ENCODE measurements at regions not wholly inside any gene's neighbourhood (a gene's known extent, or its start where the extent isn't known, plus 50 kb on each side); places are given as distances from the start of the nearest gene placed in this dataset.

DNA sequence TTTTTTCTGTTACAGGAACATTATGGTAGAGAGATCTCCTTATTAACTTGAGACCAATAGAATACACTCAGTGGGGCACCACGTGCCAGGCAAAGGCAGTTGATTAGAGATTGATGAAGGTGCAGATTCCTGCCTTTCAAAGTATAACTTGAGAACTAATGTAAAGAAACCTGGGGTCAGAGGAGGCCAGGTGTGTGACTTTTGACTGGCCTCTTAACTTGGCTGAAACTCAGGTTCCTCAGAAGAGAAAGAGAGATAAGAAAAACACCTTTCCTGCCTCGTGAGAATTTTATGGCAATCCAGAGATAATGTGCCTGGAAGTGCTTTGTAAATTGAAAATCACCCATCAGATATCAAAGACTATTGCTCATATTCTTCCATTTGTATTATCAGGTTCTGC lies 110.7 kb upstream of the GZMB start:
- Histone ChIP-seq H3K4me1 (no peaks in the 10 kb centered on the region), H3K9me3 (no peaks in the 10 kb centered on the region), H3K36me3 (no peaks in the 10 kb centered on the region), H3K27ac (no peak overlapping the region), H3K4me3 (no peak overlapping the region), H3K27me3 (no peaks in the 10 kb centered on the region)
- ATAC-seq (no peak), DNase-seq (no peak)
- TF ChIP-seq CTCF (IDR thresholded peaks at IDR 0.05), result no peak
- intact Hi-C loops (cut with DNase I), result no loop called here

GRCh38 chr14:24741871-24742270 lies 107.9 kb upstream of the GZMB start:
- ATAC-seq (no peak), DNase-seq (no peak)
- no peaks in the 10 kb centered on the region for H3K9me3 ChIP-seq
- H3K36me3 ChIP-seq, result no peaks in the 10 kb centered on the region
- H3K27me3 ChIP-seq, result no peaks in the 10 kb centered on the region
- H3K4me1 ChIP-seq, result no peaks in the 10 kb centered on the region
- intact Hi-C loops (cut with DNase I), result no loop called here
- no peak overlapping the region for H3K27ac ChIP-seq
- no peak overlapping the region for H3K4me3 ChIP-seq
- TF ChIP-seq CTCF (IDR thresholded peaks at IDR 0.05), result no peak

GRCh38 chr14:24735984-24736630 lies 102.1 kb upstream of the GZMB start:
- H3K9me3 ChIP-seq, result no peaks in the 10 kb centered on the region
- no peak for ATAC-seq
- H3K4me3 ChIP-seq, result no peak overlapping the region
- no peaks in the 10 kb centered on the region for H3K27me3 ChIP-seq
- intact Hi-C loops (cut with DNase I), result loop anchor here in 1 of 2 donors (10.0 kb wide), 2 partner anchors 309 to 409 kb away; no protein-coding TSS in a partner anchor
- no peaks in the 10 kb centered on the region for H3K36me3 ChIP-seq
- H3K27ac ChIP-seq, result no peak overlapping the region
- H3K4me1 ChIP-seq, result no peaks in the 10 kb centered on the region
- no peak for TF ChIP-seq CTCF (IDR thresholded peaks at IDR 0.05)
- DNase-seq, result no peak

- Histone ChIP-seq H3K4me1 (no peaks in the 10 kb centered on the region), H3K27me3 (no peaks in the 10 kb centered on the region), H3K36me3 (no peaks in the 10 kb centered on the region), H3K4me3 (no peak overlapping the region), H3K27ac (no peak overlapping the region), H3K9me3 (no peaks in the 10 kb centered on the region)
- DNase-seq (peak in 2 of 4 donors; percentile 78 to 89), ATAC-seq (peak; percentile 73)
- TF ChIP-seq CTCF (IDR thresholded peaks at IDR 0.05), result peak; percentile 62 to 74
- intact Hi-C loops (cut with DNase I), result loop anchor here in 1 of 2 donors (10.0 kb wide), 2 partner anchors 310 to 410 kb away; no protein-coding TSS in a partner anchor
Measured at GRCh38 chr14:24734917-24735500, 101.0 kb upstream of the GZMB start.

GRCh38 chr14:24726480-24726879 lies 92.5 kb upstream of the GZMB start:
- no peaks in the 10 kb centered on the region for H3K27me3 ChIP-seq
- intact Hi-C loops (cut with DNase I), result no loop called here
- DNase-seq, result peak in 1 of 4 donors; percentile 48

More at GRCh38 chr14:24726480-24726879, 92.5 kb upstream of the GZMB start:
- no peak overlapping the region for H3K4me3 ChIP-seq
- no peak for ATAC-seq
- H3K4me1 ChIP-seq, result no peaks in the 10 kb centered on the region
- H3K27ac ChIP-seq, result no peak overlapping the region
- no peaks in the 10 kb centered on the region for H3K36me3 ChIP-seq
- H3K9me3 ChIP-seq, result peaks cover 0 to 7% of the 10 kb centered on the region in 2 donors
- TF ChIP-seq CTCF (IDR thresholded peaks at IDR 0.05), result no peak
